WI38 (cell line): ENCODE measurements at regions not wholly inside any gene's neighbourhood (a gene's known extent, or its start where the extent isn't known, plus 50 kb on each side); places are given as distances from the start of the nearest gene placed in this dataset.

Source experiments
- H3K4me3 ChIP-seq: 2 replicates; pipeline ENCODE4 v1.5.1; 2011; ENCODE audit warnings: low read depth, mild to moderate bottlenecking, control low read depth, low read length
- CTCF ChIP-seq: IDR thresholded peaks from 2 replicates; pipeline ENCODE4 v1.5.1; 2012; ENCODE audit warnings: low read depth, mild to moderate bottlenecking, control low read depth, low read length

- H3K4me3 ChIP-seq, result no peak overlapping the region
- no peak for TF ChIP-seq CTCF
These were observed 133.9 kb upstream of the MTAP start for GRCh38 chr9:21668516-21668915.

- TF ChIP-seq CTCF, result no peak
- H3K4me3 ChIP-seq, result no peak overlapping the region
These were observed 132.7 kb upstream of the MTAP start for GRCh38 chr9:21669701-21670100.

- TF ChIP-seq CTCF, result no peak
- H3K4me3 ChIP-seq, result no peak overlapping the region
These were observed 132.1 kb upstream of the MTAP start for GRCh38 chr9:21670374-21670773.

- H3K4me3 ChIP-seq, result no peak overlapping the region
- no peak for TF ChIP-seq CTCF
These were observed 130.3 kb upstream of the MTAP start for GRCh38 chr9:21672140-21672539.

- TF ChIP-seq CTCF, result no peak
- no peak overlapping the region for H3K4me3 ChIP-seq
These were observed 129.7 kb upstream of the MTAP start for GRCh38 chr9:21672761-21673160.

- H3K4me3 ChIP-seq, result no peak overlapping the region
- no peak for TF ChIP-seq CTCF
These were observed 127.5 kb upstream of the MTAP start for GRCh38 chr9:21674894-21675293.

GRCh38 chr9:21677387-21677786 is 125.0 kb upstream of the MTAP start:
- peak overlapping the region; percentile 0; the same call in 1 of the 2 replicates for H3K4me3 ChIP-seq
- no peak for TF ChIP-seq CTCF
